PFSK-1 (cell line): ENCODE measurements at regions not wholly inside any gene's neighbourhood (a gene's known extent, or its start where the extent isn't known, plus 50 kb on each side); places are given as distances from the start of the nearest gene placed in this dataset.

Experiments used
- POLR2AphosphoS5 ChIP-seq: IDR thresholded peaks from 2 replicates; pipeline ENCODE4 v1.6.1; 2012; ENCODE audit warnings: low read depth, mild to moderate bottlenecking, control low read depth, low read length, moderate library complexity
- TAF1 ChIP-seq: IDR thresholded peaks from 2 replicates; pipeline ENCODE4 v1.6.1; 2012; ENCODE audit warnings: low read length, control low read depth, borderline replicate concordance; ENCODE audit not compliant: insufficient read depth

GRCh38 chr1:228983661-228984060 lies 248.4 kb downstream of the RHOU start:
- no peak for TF ChIP-seq POLR2AphosphoS5
- TF ChIP-seq TAF1 = no peak
